HepG2 (cell line): ENCODE measurements at regions not wholly inside any gene's neighbourhood (a gene's known extent, or its start where the extent isn't known, plus 50 kb on each side); places are given as distances from the start of the nearest gene placed in this dataset.

ENCODE experiments used
- ATAC-seq: fragments of 200-7000 bp; cut with Tn5 transposase; 3 replicates; pipeline ENCODE4 v1.9.1; 2020; ENCODE audit warnings: mild to moderate bottlenecking, moderate library complexity
- BruUV-seq: library from RNA; stranded (reverse); fragments of 400-500 nt; replicated peaks from 2 replicates; lab custom pipeline; 2021; lab: Mats Ljungman, UMichigan
- CTCF ChIA-PET: fragments of 300-600 bp; formaldehyde crosslinking; extraction: SDS; loops from one replicate; lab custom pipeline; 2021; ENCODE audit warnings: low total read pairs, inconsistent platforms, low intra/inter-chr PET ratio; lab: Yijun Ruan, JAX
- POLR2A ChIA-PET: fragments of 350-600 bp; sonication (Branson Sonifier 250); formaldehyde crosslinking; loops from one replicate; lab custom pipeline; 2020; ENCODE audit warnings: antibody characterized with exemption, inconsistent platforms; lab: Yijun Ruan, JAX
- DNase-seq: peaks from one replicate; pipeline ENCODE4 v3.0.0-alpha.2; 2015; ENCODE audit warnings: low spot score
- FAIRE-seq: peaks from 3 replicates; lab custom pipeline; 2011; peaks lifted over from hg19 to GRCh38; lab: Jason Lieb, UNC
- H2AFZ ChIP-seq: one replicate; pipeline ENCODE4 v1.6.1; 2011; ENCODE audit warnings: low read length, inconsistent platforms
- H3K27ac ChIP-seq: fragments of 300-600 bp; 3 replicates; pipeline ENCODE4 v1.8.0; 2011; ENCODE audit warnings: mixed run types, mild to moderate bottlenecking, mixed read lengths, low read length, inconsistent platforms; ENCODE audit not compliant: insufficient read depth; ENCODE audit errors: extremely low read length
- H3K27me3 ChIP-seq, 2 experiments: fragments of 200-600 bp in 1 of 2; 2 replicates in 1 of 2; 3 replicates in 1 of 2; pipeline versions ENCODE4 v1.6.0 to v1.8.0; 2011; ENCODE audit warnings: low read length in 2 of 2, mild to moderate bottlenecking in 2 of 2, moderate library complexity in 2 of 2, inconsistent platforms in 1 of 2; ENCODE audit not compliant: insufficient read depth in 2 of 2, control insufficient read depth in 1 of 2
- H3K36me3 ChIP-seq, 2 experiments: fragments of 200-600 bp in 1 of 2; replicated peaks in 1 of 2; 2 replicates in 1 of 2; 3 replicates in 1 of 2; pipeline versions ENCODE4 v1.5.1 to v1.8.0; 2011; ENCODE audit warnings: low read length in 2 of 2, inconsistent platforms in 1 of 2; ENCODE audit not compliant: insufficient read depth in 2 of 2, control insufficient read depth in 1 of 2
- H3K4me1 ChIP-seq: 2 replicates; pipeline ENCODE4 v1.5.1; 2012; ENCODE audit warnings: low read length, inconsistent platforms; ENCODE audit not compliant: insufficient read depth
- H3K4me2 ChIP-seq: 2 replicates; pipeline ENCODE4 v1.6.0; 2011; ENCODE audit warnings: low read depth, low read length, inconsistent platforms
- H3K4me3 ChIP-seq, 3 experiments: fragments of 200-600 bp in 1 of 3; sonication (generic), shearing (Covaris generic) in 1 of 3; replicated peaks in 1 of 3; 2 replicates each; pipeline ENCODE4 v1.5.1; 2011 to 2016; ENCODE audit warnings: low read length in 3 of 3, inconsistent platforms in 2 of 3, low read depth in 2 of 3, mild to moderate bottlenecking in 2 of 3, control low read depth in 1 of 3, mixed read lengths in 1 of 3; ENCODE audit not compliant: insufficient read depth in 1 of 3
- H3K79me2 ChIP-seq: one replicate; pipeline ENCODE4 v1.6.1; 2011; ENCODE audit warnings: low read length, inconsistent platforms; ENCODE audit not compliant: insufficient read depth
- H3K9ac ChIP-seq: 2 replicates; pipeline ENCODE4 v1.6.0; 2011; ENCODE audit warnings: mild to moderate bottlenecking, low read depth, low read length, inconsistent platforms; ENCODE audit not compliant: insufficient read depth
- H3K9me3 ChIP-seq: 2 replicates; pipeline ENCODE4 v1.5.1; 2012; ENCODE audit warnings: mild to moderate bottlenecking, low read length
- H4K20me1 ChIP-seq: 2 replicates; pipeline ENCODE4 v1.6.0; 2011; ENCODE audit warnings: inconsistent platforms, mild to moderate bottlenecking, low read length, moderate library complexity; ENCODE audit not compliant: insufficient read depth
- ARNTL ChIP-seq: sonication (generic); formaldehyde crosslinking; IDR thresholded peaks from 2 replicates; pipeline ENCODE4 v1.4.0; 2020; ENCODE audit warnings: mild to moderate bottlenecking, missing genetic modification reagents
- MAFG ChIP-seq: sonication (generic); formaldehyde crosslinking; IDR thresholded peaks from 2 replicates; pipeline ENCODE4 v1.5.1; 2020; ENCODE audit warnings: mild to moderate bottlenecking, missing genetic modification reagents
- MEIS2 ChIP-seq: sonication (generic); formaldehyde crosslinking; IDR thresholded peaks from 2 replicates; pipeline ENCODE4 v1.9.0; 2021; ENCODE audit warnings: mild to moderate bottlenecking, missing genetic modification reagents
- MYC ChIP-seq: sonication (generic); formaldehyde crosslinking; IDR thresholded peaks from 2 replicates; pipeline ENCODE4 v1.9.0; 2021; ENCODE audit warnings: missing genetic modification reagents, borderline replicate concordance
- NR1H2 ChIP-seq: sonication (generic); formaldehyde crosslinking; IDR thresholded peaks from 2 replicates; pipeline ENCODE4 v1.8.1; 2022; ENCODE audit warnings: low read depth, missing genetic modification reagents, borderline replicate concordance
- NR2F1 ChIP-seq, 2 experiments: fragments of 450-650 bp in 1 of 2; formaldehyde crosslinking in 1 of 2; IDR thresholded peaks; 2 replicates each; pipeline versions ENCODE4 v1.5.0 to v1.6.1; 2016 to 2020; ENCODE audit warnings: mild to moderate bottlenecking in 1 of 2, missing compliant biosample characterization in 1 of 2, missing genetic modification reagents in 1 of 2, moderate library complexity in 1 of 2
- PPARG ChIP-seq: conservative IDR thresholded peaks from 2 replicates; pipeline ENCODE4 v1.6.1; 2016; ENCODE audit warnings: missing biosample characterization, missing genetic modification reagents
- ZNF569 ChIP-seq: sonication (generic); formaldehyde crosslinking; IDR thresholded peaks from 2 replicates; pipeline ENCODE4 v1.5.0; 2020; ENCODE audit warnings: mild to moderate bottlenecking, missing genetic modification reagents, moderate library complexity, borderline replicate concordance
- ZSCAN12 ChIP-seq: sonication (generic); formaldehyde crosslinking; IDR thresholded peaks from 2 replicates; pipeline ENCODE4 v1.9.0; 2021; ENCODE audit warnings: mild to moderate bottlenecking, missing genetic modification reagents
- WGBS: methylation state at CpG from one replicate; pipeline ENCODE4 v1.1.6; 2017; ENCODE audit warnings: low lambda C conversion rate; 5-methylcytosine and 5-hydroxymethylcytosine counted together
- in situ Hi-C: cut with HindIII; loops from 2 replicates; pipeline ENCODE4 v1.10.0; 2017; ENCODE audit warnings: low pct_unique_long_range_greater_than_20kb; ENCODE audit not compliant: extremely low pct_ligation_motif_present
- intact Hi-C: fragments of 100-400 bp; cut with micrococcal nuclease; formaldehyde crosslinking; loops from one replicate; pipeline ENCODE4 v1.10.0; 2022; ENCODE audit not compliant: unreplicated experiment
- TF ChIP-seq, protein P1 (sequence below): IDR thresholded peaks from 2 replicates; pipeline ENCODE4 v1.6.1; 2012; ENCODE audit warnings: low read depth, low read length, improper control_type of control experiment

DNA sequence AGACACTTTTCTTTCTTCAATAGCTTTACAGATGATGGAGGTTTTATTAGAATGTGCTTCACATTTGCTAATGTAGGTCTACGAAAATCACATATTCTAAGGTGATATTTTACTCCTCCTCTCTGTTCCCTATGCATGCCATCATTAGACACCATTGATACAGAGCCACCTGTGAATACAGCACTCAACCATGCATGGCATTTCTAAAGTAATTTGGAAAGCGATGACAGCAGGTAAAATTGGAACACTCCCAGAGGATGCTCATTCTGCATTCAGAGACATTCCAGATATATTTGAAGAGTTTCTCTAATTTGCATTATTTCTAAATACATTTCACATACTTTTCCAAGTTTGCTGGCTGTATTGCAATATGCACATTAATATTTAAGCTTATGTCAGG, 65.3 kb upstream of the RIT2 start:
- no peaks in the 10 kb centered on the region for H3K79me2 ChIP-seq
- in situ Hi-C loops = no loop called here
- H3K9me3 ChIP-seq = no peaks in the 10 kb centered on the region
- no peaks in the 10 kb centered on the region for H3K27me3 ChIP-seq
- no peak overlapping the region for H3K4me2 ChIP-seq
- no peak overlapping the region for H3K9ac ChIP-seq
- no TSS peak for BruUV-seq
- no peak overlapping the region for H2AFZ ChIP-seq
- no peak overlapping the region for H3K27ac ChIP-seq
- no peak overlapping the region for H3K4me3 ChIP-seq
- 0% methylated on average over 2 of the region's 2 CpGs for WGBS
- intact Hi-C loops = no loop called here
- FAIRE-seq = no peak
- DNase-seq = no peak
- no peaks in the 10 kb centered on the region; the same call in 1 of the 2 replicates for H4K20me1 ChIP-seq
- no peak for ATAC-seq
- TF ChIP-seq MYC (CRISPR knock-in tag) (no peak), ARNTL (CRISPR knock-in tag) (no peak), ZSCAN12 (CRISPR knock-in tag) (no peak), NR1H2 (no peak), PPARG (CRISPR knock-in tag) (no peak), ZNF569 (no peak), MAFG (CRISPR knock-in tag) (no peak), NR2F1 (CRISPR knock-in tag; IDR thresholded peaks at IDR 0.05) (no peak), MEIS2 (no peak)
- TF ChIP-seq, protein P1, sequence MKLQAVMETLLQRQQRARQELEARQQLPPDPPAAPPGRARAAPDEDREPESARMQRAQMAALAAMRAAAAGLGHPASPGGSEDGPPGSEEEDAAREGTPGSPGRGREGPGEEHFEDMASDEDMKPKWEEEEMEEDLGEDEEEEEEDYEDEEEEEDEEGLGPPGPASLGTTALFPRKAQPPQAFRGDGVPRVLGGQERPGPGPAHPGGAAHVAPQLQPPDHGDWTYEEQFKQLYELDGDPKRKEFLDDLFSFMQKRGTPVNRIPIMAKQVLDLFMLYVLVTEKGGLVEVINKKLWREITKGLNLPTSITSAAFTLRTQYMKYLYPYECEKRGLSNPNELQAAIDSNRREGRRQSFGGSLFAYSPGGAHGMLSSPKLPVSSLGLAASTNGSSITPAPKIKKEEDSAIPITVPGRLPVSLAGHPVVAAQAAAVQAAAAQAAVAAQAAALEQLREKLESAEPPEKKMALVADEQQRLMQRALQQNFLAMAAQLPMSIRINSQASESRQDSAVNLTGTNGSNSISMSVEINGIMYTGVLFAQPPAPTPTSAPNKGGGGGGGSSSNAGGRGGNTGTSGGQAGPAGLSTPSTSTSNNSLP = no peak
- H3K36me3 ChIP-seq = no peaks in the 10 kb centered on the region
- no peaks in the 10 kb centered on the region for H3K4me1 ChIP-seq
- ChIA-PET CTCF (no interaction called here), POLR2A (no interaction called here)
